ENCODE measurements at regions not wholly inside any gene's neighbourhood (a gene's known extent, or its start where the extent isn't known, plus 50 kb on each side); places are given as distances from the start of the nearest gene placed in this dataset.

GRCh38 chr11:56852131-56852530, 103.6 kb upstream of the OR9G4 start:
- H3K36me3 ChIP-seq (ENCODE audit: insufficient read depth, low read length), result no peaks in the 10 kb centered on the region
- no peaks in the 10 kb centered on the region for H3K4me1 ChIP-seq (ENCODE audit: low read length)
- H3K27me3 ChIP-seq (ENCODE audit: low read length), result no peaks in the 10 kb centered on the region
- no peaks in the 10 kb centered on the region for H3K9me3 ChIP-seq (ENCODE audit: low read length)
- H3K9me2 ChIP-seq (replicated peaks; ENCODE audit: insufficient read depth, low read length), result no peaks in the 10 kb centered on the region
- no peak overlapping the region for H3K4me3 ChIP-seq (ENCODE audit: low read length)
- H3K4me2 ChIP-seq (ENCODE audit: low read depth, low read length, poor library complexity, severe bottlenecking), result no peak overlapping the region
- H3K79me2 ChIP-seq (ENCODE audit: low read length), result no peaks in the 10 kb centered on the region
- H2AFZ ChIP-seq (ENCODE audit: low read length), result no peak overlapping the region
- H3K27ac ChIP-seq (ENCODE audit: low read length), result no peak overlapping the region
- H4K20me1 ChIP-seq (ENCODE audit: insufficient read depth, low read depth, low read length), result no peaks in the 10 kb centered on the region
- no peak for DNase-seq
- H3K9ac ChIP-seq (ENCODE audit: low read length), result no peak overlapping the region

DNA sequence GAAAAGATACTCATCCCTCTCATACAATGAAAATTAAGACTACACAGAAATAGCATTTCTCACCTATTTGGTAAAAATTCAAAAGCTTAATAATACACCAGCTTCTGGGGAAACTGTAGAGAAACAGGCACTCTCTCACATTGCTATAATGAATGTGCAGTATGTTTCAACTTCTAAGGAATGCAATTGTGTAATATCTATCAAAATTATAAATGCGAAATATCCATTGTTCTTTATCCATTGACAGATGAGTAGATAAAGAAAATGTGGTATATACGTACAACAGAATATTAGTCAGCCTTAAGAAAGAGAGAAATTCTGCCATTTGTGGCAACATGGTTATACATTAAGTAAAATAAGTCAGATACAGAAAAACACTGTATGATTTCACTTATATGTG, 101.4 kb upstream of the OR9G4 start:
- Histone ChIP-seq H3K4me3 (ENCODE audit: low read length) (no peak overlapping the region), H3K27ac (ENCODE audit: low read length) (no peak overlapping the region), H3K79me2 (ENCODE audit: low read length) (no peaks in the 10 kb centered on the region), H3K9me3 (ENCODE audit: low read length) (no peaks in the 10 kb centered on the region), H4K20me1 (ENCODE audit: insufficient read depth, low read depth, low read length) (no peaks in the 10 kb centered on the region), H3K4me2 (ENCODE audit: low read depth, low read length, poor library complexity, severe bottlenecking) (no peak overlapping the region), H3K4me1 (ENCODE audit: low read length) (no peaks in the 10 kb centered on the region), H3K9me2 (replicated peaks; ENCODE audit: insufficient read depth, low read length) (no peaks in the 10 kb centered on the region), H3K36me3 (ENCODE audit: insufficient read depth, low read length) (no peaks in the 10 kb centered on the region), H3K27me3 (ENCODE audit: low read length) (no peaks in the 10 kb centered on the region), H2AFZ (ENCODE audit: low read length) (no peak overlapping the region), H3K9ac (ENCODE audit: low read length) (no peak overlapping the region)
- DNase-seq, result no peak

GRCh38 chr11:56849250-56849649, 100.8 kb upstream of the OR9G4 start:
- no peaks in the 10 kb centered on the region for H3K4me1 ChIP-seq (ENCODE audit: low read length)
- H2AFZ ChIP-seq (ENCODE audit: low read length), result no peak overlapping the region
- no peaks in the 10 kb centered on the region for H3K9me2 ChIP-seq (replicated peaks; ENCODE audit: insufficient read depth, low read length)
- H3K4me2 ChIP-seq (ENCODE audit: low read depth, low read length, poor library complexity, severe bottlenecking), result no peak overlapping the region
- no peak overlapping the region for H3K9ac ChIP-seq (ENCODE audit: low read length)
- no peak for DNase-seq
- no peak overlapping the region for H3K4me3 ChIP-seq (ENCODE audit: low read length)
- H3K36me3 ChIP-seq (ENCODE audit: insufficient read depth, low read length), result no peaks in the 10 kb centered on the region
- no peak overlapping the region for H3K27ac ChIP-seq (ENCODE audit: low read length)
- H3K27me3 ChIP-seq (ENCODE audit: low read length), result no peaks in the 10 kb centered on the region
- no peaks in the 10 kb centered on the region for H4K20me1 ChIP-seq (ENCODE audit: insufficient read depth, low read depth, low read length)
- no peaks in the 10 kb centered on the region for H3K79me2 ChIP-seq (ENCODE audit: low read length)
- H3K9me3 ChIP-seq (ENCODE audit: low read length), result no peaks in the 10 kb centered on the region

GRCh38 chr11:56848141-56848809, 99.8 kb upstream of the OR9G4 start:
- Histone ChIP-seq H3K4me2 (ENCODE audit: low read depth, low read length, poor library complexity, severe bottlenecking) (no peak overlapping the region), H3K9me3 (ENCODE audit: low read length) (no peaks in the 10 kb centered on the region), H3K9ac (ENCODE audit: low read length) (no peak overlapping the region), H3K27ac (ENCODE audit: low read length) (no peak overlapping the region), H3K4me1 (ENCODE audit: low read length) (no peaks in the 10 kb centered on the region), H3K4me3 (ENCODE audit: low read length) (no peak overlapping the region), H2AFZ (ENCODE audit: low read length) (no peak overlapping the region), H3K79me2 (ENCODE audit: low read length) (no peaks in the 10 kb centered on the region), H4K20me1 (ENCODE audit: insufficient read depth, low read depth, low read length) (no peaks in the 10 kb centered on the region), H3K36me3 (ENCODE audit: insufficient read depth, low read length) (no peaks in the 10 kb centered on the region), H3K9me2 (replicated peaks; ENCODE audit: insufficient read depth, low read length) (no peaks in the 10 kb centered on the region), H3K27me3 (ENCODE audit: low read length) (no peaks in the 10 kb centered on the region)
- no peak for DNase-seq

- DNase-seq, result no peak
- H3K4me2 ChIP-seq (ENCODE audit: low read depth, low read length, poor library complexity, severe bottlenecking), result no peak overlapping the region
- no peak overlapping the region for H3K4me3 ChIP-seq (ENCODE audit: low read length)
- no peaks in the 10 kb centered on the region for H4K20me1 ChIP-seq (ENCODE audit: insufficient read depth, low read depth, low read length)
- H3K27me3 ChIP-seq (ENCODE audit: low read length), result no peaks in the 10 kb centered on the region
- no peaks in the 10 kb centered on the region for H3K9me2 ChIP-seq (replicated peaks; ENCODE audit: insufficient read depth, low read length)
- no peak overlapping the region for H3K9ac ChIP-seq (ENCODE audit: low read length)
- no peaks in the 10 kb centered on the region for H3K9me3 ChIP-seq (ENCODE audit: low read length)
- no peaks in the 10 kb centered on the region for H3K4me1 ChIP-seq (ENCODE audit: low read length)
- no peak overlapping the region for H2AFZ ChIP-seq (ENCODE audit: low read length)
- H3K79me2 ChIP-seq (ENCODE audit: low read length), result no peaks in the 10 kb centered on the region
- H3K27ac ChIP-seq (ENCODE audit: low read length), result no peak overlapping the region
- H3K36me3 ChIP-seq (ENCODE audit: insufficient read depth, low read length), result no peaks in the 10 kb centered on the region
These were observed 98.4 kb upstream of the OR9G4 start for GRCh38 chr11:56846631-56847576.

GRCh38 chr11:56845121-56845732, 96.7 kb upstream of the OR9G4 start:
- H3K27me3 ChIP-seq (ENCODE audit: low read length), result no peaks in the 10 kb centered on the region
- H3K4me1 ChIP-seq (ENCODE audit: low read length), result no peaks in the 10 kb centered on the region
- no peak overlapping the region for H2AFZ ChIP-seq (ENCODE audit: low read length)
- no peaks in the 10 kb centered on the region for H3K9me2 ChIP-seq (replicated peaks; ENCODE audit: insufficient read depth, low read length)
- H3K4me3 ChIP-seq (ENCODE audit: low read length), result no peak overlapping the region
- H3K79me2 ChIP-seq (ENCODE audit: low read length), result no peaks in the 10 kb centered on the region
- H3K9ac ChIP-seq (ENCODE audit: low read length), result no peak overlapping the region
- no peaks in the 10 kb centered on the region for H3K9me3 ChIP-seq (ENCODE audit: low read length)
- H4K20me1 ChIP-seq (ENCODE audit: insufficient read depth, low read depth, low read length), result no peaks in the 10 kb centered on the region
- no peak for DNase-seq
- H3K36me3 ChIP-seq (ENCODE audit: insufficient read depth, low read length), result no peaks in the 10 kb centered on the region
- H3K4me2 ChIP-seq (ENCODE audit: low read depth, low read length, poor library complexity, severe bottlenecking), result no peak overlapping the region
- H3K27ac ChIP-seq (ENCODE audit: low read length), result no peak overlapping the region

DNA sequence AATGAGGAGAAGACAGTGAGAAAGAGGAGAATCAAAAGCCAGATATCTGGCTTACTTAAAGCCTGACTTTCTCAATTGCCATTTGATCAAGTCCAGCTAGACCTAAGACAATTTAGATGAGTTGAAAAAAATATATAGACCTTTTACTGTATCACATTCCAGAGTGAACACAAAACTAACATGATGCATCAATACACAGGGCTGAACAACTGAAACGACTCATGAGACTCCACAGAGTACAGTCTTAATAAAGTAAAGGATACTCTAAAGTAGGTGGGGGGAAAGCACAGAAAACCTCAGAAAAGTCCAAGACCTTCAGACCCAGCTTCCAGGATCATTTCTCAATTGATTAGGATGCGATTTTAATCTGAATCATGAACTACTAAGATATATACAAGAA, 95.3 kb upstream of the OR9G4 start:
- H2AFZ ChIP-seq (ENCODE audit: low read length), result no peak overlapping the region
- H3K79me2 ChIP-seq (ENCODE audit: low read length), result no peaks in the 10 kb centered on the region
- H3K36me3 ChIP-seq (ENCODE audit: insufficient read depth, low read length), result no peaks in the 10 kb centered on the region
- no peak overlapping the region for H3K4me2 ChIP-seq (ENCODE audit: low read depth, low read length, poor library complexity, severe bottlenecking)
- no peaks in the 10 kb centered on the region for H3K4me1 ChIP-seq (ENCODE audit: low read length)
- no peak overlapping the region for H3K27ac ChIP-seq (ENCODE audit: low read length)
- H3K9me3 ChIP-seq (ENCODE audit: low read length), result no peaks in the 10 kb centered on the region
- DNase-seq, result no peak
- no peak overlapping the region for H3K9ac ChIP-seq (ENCODE audit: low read length)
- no peaks in the 10 kb centered on the region for H4K20me1 ChIP-seq (ENCODE audit: insufficient read depth, low read depth, low read length)
- H3K9me2 ChIP-seq (replicated peaks; ENCODE audit: insufficient read depth, low read length), result no peaks in the 10 kb centered on the region
- H3K27me3 ChIP-seq (ENCODE audit: low read length), result no peaks in the 10 kb centered on the region
- H3K4me3 ChIP-seq (ENCODE audit: low read length), result no peak overlapping the region

Measured in Karpas-422 (cell line).